ENCODE measurements at regions not wholly inside any gene's neighbourhood (a gene's known extent, or its start where the extent isn't known, plus 50 kb on each side); places are given as distances from the start of the nearest gene placed in this dataset.

GRCh38 chr12:64991121-64991611 lies 129.9 kb downstream of the WIF1 start:
- Histone ChIP-seq H4K20me1 (ENCODE audit: insufficient read depth, low read length, poor library complexity, severe bottlenecking) (no peaks in the 10 kb centered on the region), H3K79me2 (ENCODE audit: insufficient read depth, low read length) (no peaks in the 10 kb centered on the region), H3K27me3 (ENCODE audit: insufficient read depth, low read length, poor library complexity, severe bottlenecking) (no peaks in the 10 kb centered on the region), H3K9me3 (ENCODE audit: insufficient read depth, low read depth, low read length) (no peaks in the 10 kb centered on the region), H3K9me2 (replicated peaks; ENCODE audit: low read depth, low read length) (0 out of 2 replicates have a peak, but pooled peaks cover 4% of the 10 kb centered on the region), H3K9ac (ENCODE audit: low read depth, low read length, poor library complexity, severe bottlenecking) (no peak overlapping the region), H3F3A (ENCODE audit: low read depth) (no peaks in the 10 kb centered on the region), H3K36me3 (ENCODE audit: insufficient read depth, low read length) (no peaks in the 10 kb centered on the region), H2AFZ (ENCODE audit: low read length) (no peak overlapping the region), H3K4me1 (ENCODE audit: insufficient read depth, low read length, poor library complexity, severe bottlenecking) (no peaks in the 10 kb centered on the region), H3K4me2 (ENCODE audit: low read depth, low read length, poor library complexity, severe bottlenecking) (no peak overlapping the region), H3K4me3 (ENCODE audit: low read length, poor library complexity, severe bottlenecking) (no peak overlapping the region)
- no peak for TF ChIP-seq CTCF (conservative IDR thresholded peaks at IDR 0.05; ENCODE audit: low read length)
- TF ChIP-seq EZH2phosphoT487 (IDR thresholded peaks at IDR 0.05; ENCODE audit: borderline replicate concordance), result no peak

GRCh38 chr12:64992116-64992515 lies 129.0 kb downstream of the WIF1 start:
- Histone ChIP-seq H2AFZ (ENCODE audit: low read length) (no peak overlapping the region), H3K9me3 (ENCODE audit: insufficient read depth, low read depth, low read length) (no peaks in the 10 kb centered on the region), H3K27me3 (ENCODE audit: insufficient read depth, low read length, poor library complexity, severe bottlenecking) (no peaks in the 10 kb centered on the region), H3K4me1 (ENCODE audit: insufficient read depth, low read length, poor library complexity, severe bottlenecking) (no peaks in the 10 kb centered on the region), H4K20me1 (ENCODE audit: insufficient read depth, low read length, poor library complexity, severe bottlenecking) (no peaks in the 10 kb centered on the region), H3K36me3 (ENCODE audit: insufficient read depth, low read length) (no peaks in the 10 kb centered on the region), H3K4me2 (ENCODE audit: low read depth, low read length, poor library complexity, severe bottlenecking) (no peak overlapping the region), H3K4me3 (ENCODE audit: low read length, poor library complexity, severe bottlenecking) (no peak overlapping the region), H3F3A (ENCODE audit: low read depth) (no peaks in the 10 kb centered on the region), H3K9me2 (replicated peaks; ENCODE audit: low read depth, low read length) (no peaks in the 10 kb centered on the region), H3K79me2 (ENCODE audit: insufficient read depth, low read length) (no peaks in the 10 kb centered on the region), H3K9ac (ENCODE audit: low read depth, low read length, poor library complexity, severe bottlenecking) (no peak overlapping the region)
- TF ChIP-seq EZH2phosphoT487 (IDR thresholded peaks at IDR 0.05; ENCODE audit: borderline replicate concordance), result no peak
- TF ChIP-seq CTCF (conservative IDR thresholded peaks at IDR 0.05; ENCODE audit: low read length), result no peak

GRCh38 chr12:64992641-64993040 lies 128.5 kb downstream of the WIF1 start:
- no peaks in the 10 kb centered on the region for H3F3A ChIP-seq (ENCODE audit: low read depth)
- no peak overlapping the region for H3K9ac ChIP-seq (ENCODE audit: low read depth, low read length, poor library complexity, severe bottlenecking)
- H3K4me2 ChIP-seq (ENCODE audit: low read depth, low read length, poor library complexity, severe bottlenecking), result no peak overlapping the region
- H3K4me3 ChIP-seq (ENCODE audit: low read length, poor library complexity, severe bottlenecking), result no peak overlapping the region
- H3K9me3 ChIP-seq (ENCODE audit: insufficient read depth, low read depth, low read length), result no peaks in the 10 kb centered on the region
- H2AFZ ChIP-seq (ENCODE audit: low read length), result no peak overlapping the region
- no peaks in the 10 kb centered on the region for H3K27me3 ChIP-seq (ENCODE audit: insufficient read depth, low read length, poor library complexity, severe bottlenecking)
- H4K20me1 ChIP-seq (ENCODE audit: insufficient read depth, low read length, poor library complexity, severe bottlenecking), result no peaks in the 10 kb centered on the region
- H3K9me2 ChIP-seq (replicated peaks; ENCODE audit: low read depth, low read length), result no peaks in the 10 kb centered on the region
- H3K79me2 ChIP-seq (ENCODE audit: insufficient read depth, low read length), result no peaks in the 10 kb centered on the region
- no peaks in the 10 kb centered on the region for H3K4me1 ChIP-seq (ENCODE audit: insufficient read depth, low read length, poor library complexity, severe bottlenecking)
- H3K36me3 ChIP-seq (ENCODE audit: insufficient read depth, low read length), result no peaks in the 10 kb centered on the region
- TF ChIP-seq CTCF (conservative IDR thresholded peaks at IDR 0.05; ENCODE audit: low read length) (no peak), EZH2phosphoT487 (IDR thresholded peaks at IDR 0.05; ENCODE audit: borderline replicate concordance) (no peak)

All from Loucy (cell line).